Mucosa of stomach (tissue), 1 donor: ENCODE measurements at regions not wholly inside any gene's neighbourhood (a gene's known extent, or its start where the extent isn't known, plus 50 kb on each side); places are given as distances from the start of the nearest gene placed in this dataset.

ENCODE experiments used
- H3K27me3 ChIP-seq: one replicate; pipeline ENCODE4 v1.7.0; 2013; ENCODE audit warnings: mild to moderate bottlenecking, low read length; ENCODE audit not compliant: control insufficient read depth, insufficient read depth
- H3K36me3 ChIP-seq: one replicate; pipeline ENCODE4 v1.7.0; 2013; ENCODE audit warnings: low read length; ENCODE audit not compliant: control insufficient read depth, insufficient read depth
- H3K4me1 ChIP-seq: one replicate; pipeline ENCODE4 v1.7.0; 2013; ENCODE audit warnings: mild to moderate bottlenecking, low read length; ENCODE audit not compliant: control insufficient read depth, insufficient read depth
- H3K4me3 ChIP-seq: one replicate; pipeline ENCODE4 v1.7.0; 2013; ENCODE audit warnings: low read length
- H3K9ac ChIP-seq: one replicate; pipeline ENCODE4 v1.7.0; 2013; ENCODE audit warnings: mild to moderate bottlenecking, low read length, moderate library complexity
- H3K9me3 ChIP-seq: one replicate; pipeline ENCODE4 v1.7.0; 2013; ENCODE audit warnings: mild to moderate bottlenecking, low read length, moderate library complexity; ENCODE audit not compliant: control insufficient read depth
- donor health status: Pancreatic carcinoma.

DNA sequence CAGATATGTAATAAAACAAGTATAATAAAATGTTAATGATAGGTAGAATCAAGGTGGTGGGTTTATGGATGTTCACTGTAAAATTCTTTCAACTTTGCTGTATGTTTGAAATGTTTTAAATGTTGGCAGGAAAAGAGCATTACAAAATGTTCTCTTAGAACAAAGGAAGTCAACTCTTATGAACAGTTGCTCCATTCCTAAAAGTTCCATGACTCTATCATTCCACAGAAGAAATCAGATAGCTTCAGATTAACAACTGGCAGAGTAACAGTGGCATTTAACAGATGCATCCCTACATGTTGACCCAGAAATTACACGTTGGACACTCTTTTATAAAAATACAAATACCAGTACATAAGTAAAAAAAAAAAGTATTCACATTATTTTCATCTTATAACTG lies 2023.7 kb downstream of the ARAP2 start:
- H3K4me3 ChIP-seq: no peak overlapping the region
- no peaks in the 10 kb centered on the region for H3K27me3 ChIP-seq
- no peaks in the 10 kb centered on the region for H3K9me3 ChIP-seq
- no peaks in the 10 kb centered on the region for H3K36me3 ChIP-seq
- H3K9ac ChIP-seq: no peak overlapping the region
- H3K4me1 ChIP-seq: no peaks in the 10 kb centered on the region

DNA sequence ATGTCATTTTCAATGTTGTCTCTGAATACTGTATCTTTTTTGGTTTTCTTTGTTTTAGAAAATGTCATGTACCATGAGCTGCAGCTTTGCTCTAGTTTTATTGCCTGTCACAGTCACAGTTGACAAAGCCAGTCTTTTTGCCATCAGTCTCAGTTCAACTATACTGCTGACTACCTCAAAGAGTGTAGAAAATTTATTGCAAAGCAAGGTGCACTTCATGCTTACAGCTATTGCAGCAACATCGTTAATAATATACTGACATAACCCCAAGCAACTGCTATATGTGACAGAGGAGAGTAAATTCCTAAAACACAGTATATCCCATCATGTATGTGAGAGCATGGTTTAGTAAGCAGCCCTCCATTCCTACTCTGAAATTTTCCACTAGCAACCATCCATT lies 2022.3 kb downstream of the ARAP2 start:
- Histone ChIP-seq H3K4me3 (no peak overlapping the region), H3K4me1 (no peaks in the 10 kb centered on the region), H3K36me3 (no peaks in the 10 kb centered on the region), H3K9ac (no peak overlapping the region), H3K9me3 (no peaks in the 10 kb centered on the region), H3K27me3 (no peaks in the 10 kb centered on the region)

DNA sequence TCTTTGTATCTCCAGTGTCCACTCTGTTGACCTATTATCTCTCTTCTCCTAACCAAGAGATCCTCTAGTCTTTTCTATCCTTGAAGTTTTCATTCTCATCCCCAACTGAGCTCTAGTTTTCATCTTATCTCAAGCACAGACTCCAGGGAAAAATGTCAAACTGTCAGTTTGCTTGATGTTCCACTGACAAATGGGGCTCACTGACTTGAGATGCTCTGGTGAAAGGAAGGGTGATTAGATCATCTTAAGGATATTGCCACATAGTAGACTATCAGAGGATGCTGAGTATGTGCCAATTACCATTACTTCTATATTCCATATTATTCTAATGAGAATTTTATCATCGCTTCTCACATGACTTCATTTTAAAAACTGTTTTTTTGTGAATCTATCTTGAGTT lies 2008.2 kb downstream of the ARAP2 start:
- Histone ChIP-seq H3K27me3 (no peaks in the 10 kb centered on the region), H3K9ac (no peak overlapping the region), H3K9me3 (no peaks in the 10 kb centered on the region), H3K36me3 (no peaks in the 10 kb centered on the region), H3K4me1 (no peaks in the 10 kb centered on the region), H3K4me3 (no peak overlapping the region)

DNA sequence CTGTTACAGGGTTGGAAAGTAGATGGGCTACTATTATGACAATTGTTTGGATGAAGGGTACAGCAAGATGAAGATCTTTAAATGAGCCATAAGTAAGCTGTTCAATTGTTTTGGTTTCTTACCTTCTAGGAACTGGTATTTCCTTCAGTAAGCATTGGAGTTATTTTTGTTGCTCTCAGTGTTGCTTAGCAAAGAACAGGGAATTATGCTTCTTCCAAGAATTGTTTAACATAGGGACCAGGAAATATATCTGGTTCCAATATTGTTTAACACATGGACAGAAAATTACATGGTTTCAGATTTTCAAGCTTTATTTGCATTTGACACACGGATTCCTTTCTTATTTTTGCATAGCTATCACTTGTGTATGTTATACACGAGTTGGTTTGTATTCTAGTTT lies 1999.0 kb downstream of the ARAP2 start:
- H3K4me1 ChIP-seq: no peaks in the 10 kb centered on the region
- H3K36me3 ChIP-seq: no peaks in the 10 kb centered on the region
- H3K4me3 ChIP-seq: no peak overlapping the region
- H3K9me3 ChIP-seq: no peaks in the 10 kb centered on the region
- no peak overlapping the region for H3K9ac ChIP-seq
- no peaks in the 10 kb centered on the region for H3K27me3 ChIP-seq

DNA sequence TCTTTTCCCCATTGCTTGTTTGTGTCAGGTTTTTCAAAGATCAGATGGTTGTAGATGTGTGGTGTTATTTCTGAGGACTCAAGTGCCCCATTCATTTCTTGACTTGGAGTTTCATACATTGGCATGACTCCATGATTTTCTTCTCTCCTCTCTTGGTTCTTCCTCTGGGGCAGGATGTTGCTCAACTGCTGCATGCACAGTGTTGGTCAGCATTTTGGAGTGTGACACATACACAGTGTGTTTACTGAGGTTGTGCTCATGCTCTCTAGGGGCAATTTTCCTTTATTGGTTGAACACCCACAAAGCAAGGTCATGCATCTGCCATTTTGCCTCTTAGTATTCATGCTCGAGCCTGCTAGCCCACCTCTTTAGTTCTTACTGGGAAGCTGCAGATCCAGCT lies 1993.8 kb downstream of the ARAP2 start:
- no peaks in the 10 kb centered on the region for H3K4me1 ChIP-seq
- H3K4me3 ChIP-seq: no peak overlapping the region
- H3K27me3 ChIP-seq: no peaks in the 10 kb centered on the region
- no peaks in the 10 kb centered on the region for H3K36me3 ChIP-seq
- H3K9ac ChIP-seq: no peak overlapping the region
- no peaks in the 10 kb centered on the region for H3K9me3 ChIP-seq

DNA sequence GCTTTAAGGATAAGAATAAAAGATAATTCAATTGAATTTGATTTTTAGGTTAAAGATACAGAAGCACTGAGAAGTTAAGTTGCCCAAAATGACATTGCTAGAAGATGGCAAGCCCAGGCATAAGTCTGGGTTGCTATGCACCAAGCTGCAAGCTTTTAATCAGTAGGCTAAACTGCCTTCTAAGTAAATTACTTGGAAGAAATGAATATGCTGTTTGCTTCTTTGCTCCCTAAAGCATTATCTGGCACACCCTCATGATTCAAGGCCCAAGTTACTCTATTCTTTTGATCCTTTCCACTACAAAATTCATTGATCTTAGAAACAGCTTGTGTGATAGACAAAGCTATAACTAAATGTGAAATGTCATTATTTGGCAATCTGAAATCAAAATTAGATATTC lies 1991.1 kb downstream of the ARAP2 start:
- no peaks in the 10 kb centered on the region for H3K4me1 ChIP-seq
- no peaks in the 10 kb centered on the region for H3K27me3 ChIP-seq
- no peak overlapping the region for H3K9ac ChIP-seq
- no peak overlapping the region for H3K4me3 ChIP-seq
- H3K36me3 ChIP-seq: no peaks in the 10 kb centered on the region
- H3K9me3 ChIP-seq: no peaks in the 10 kb centered on the region

DNA sequence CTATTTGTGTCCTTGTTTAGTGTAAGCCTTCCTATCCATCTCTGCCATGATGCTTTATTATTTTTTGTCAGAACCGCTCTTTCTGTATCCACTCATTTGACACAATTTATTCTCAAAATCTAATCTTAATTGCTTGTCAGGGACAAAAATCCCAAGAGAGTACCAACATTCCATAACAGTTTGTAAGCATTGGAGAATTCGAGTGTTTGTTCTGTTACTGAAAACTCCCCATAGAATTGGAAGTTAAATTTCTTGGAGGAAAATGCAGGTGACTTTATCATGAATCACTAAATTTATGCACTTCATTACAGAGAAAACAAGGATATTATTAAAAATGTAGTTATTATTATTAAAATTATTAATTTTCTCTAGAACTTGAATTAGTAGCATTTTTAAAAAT lies 1986.1 kb downstream of the ARAP2 start:
- Histone ChIP-seq H3K4me3 (no peak overlapping the region), H3K27me3 (no peaks in the 10 kb centered on the region)

DNA sequence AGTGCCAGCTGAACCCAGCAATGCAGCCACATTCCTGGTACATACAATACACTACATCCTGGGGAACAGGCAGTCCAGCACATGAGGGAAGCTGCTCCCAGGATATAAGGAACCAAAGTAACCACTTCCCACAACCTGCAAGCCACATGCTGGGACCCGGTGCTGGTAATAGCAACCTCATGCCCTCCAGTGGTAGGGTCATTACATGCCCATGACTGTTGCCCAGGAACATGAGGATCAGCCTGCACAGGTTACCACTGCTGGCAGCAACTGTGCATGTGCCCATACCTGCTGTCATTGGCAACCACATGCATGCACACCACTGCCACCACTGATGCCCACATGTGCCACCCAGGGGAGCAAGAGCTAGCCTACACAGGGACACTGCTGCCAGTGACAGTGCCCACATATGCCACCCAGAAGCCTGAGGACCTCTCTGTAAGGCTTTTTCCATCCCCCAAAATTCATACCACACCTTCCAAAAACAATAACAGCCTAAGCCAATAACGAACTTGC lies 1982.5 kb downstream of the ARAP2 start:
- no peak overlapping the region for H3K9ac ChIP-seq
- H3K4me3 ChIP-seq: no peak overlapping the region
- no peaks in the 10 kb centered on the region for H3K27me3 ChIP-seq
- no peaks in the 10 kb centered on the region for H3K4me1 ChIP-seq
- H3K36me3 ChIP-seq: no peaks in the 10 kb centered on the region
- no peaks in the 10 kb centered on the region for H3K9me3 ChIP-seq

More for the DNA sequence above, 1986.1 kb downstream of the ARAP2 start:
- no peak overlapping the region for H3K9ac ChIP-seq
- H3K36me3 ChIP-seq: no peaks in the 10 kb centered on the region
- H3K4me1 ChIP-seq: no peaks in the 10 kb centered on the region
- no peaks in the 10 kb centered on the region for H3K9me3 ChIP-seq

DNA sequence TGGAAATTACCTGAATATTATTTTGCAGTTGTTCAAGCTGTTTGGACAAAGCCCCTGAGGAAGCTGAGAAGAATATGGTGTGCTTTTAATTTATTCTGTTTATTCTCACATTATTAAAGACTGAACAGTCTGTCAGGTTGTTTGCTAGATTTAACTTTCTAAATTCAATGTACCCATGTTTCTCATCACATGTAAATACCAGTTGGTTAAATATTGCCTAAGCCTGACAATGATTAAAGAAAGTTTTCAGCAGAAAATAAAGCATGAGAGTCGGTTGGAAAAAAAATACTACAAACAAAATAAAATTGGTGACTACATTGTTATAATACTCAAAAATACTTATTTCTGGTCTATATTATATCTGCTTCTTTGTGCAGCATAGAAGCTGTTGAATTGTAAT lies 1974.7 kb downstream of the ARAP2 start:
- Histone ChIP-seq H3K9ac (no peak overlapping the region), H3K27me3 (no peaks in the 10 kb centered on the region), H3K4me3 (no peak overlapping the region), H3K36me3 (no peaks in the 10 kb centered on the region), H3K4me1 (no peaks in the 10 kb centered on the region), H3K9me3 (no peaks in the 10 kb centered on the region)

DNA sequence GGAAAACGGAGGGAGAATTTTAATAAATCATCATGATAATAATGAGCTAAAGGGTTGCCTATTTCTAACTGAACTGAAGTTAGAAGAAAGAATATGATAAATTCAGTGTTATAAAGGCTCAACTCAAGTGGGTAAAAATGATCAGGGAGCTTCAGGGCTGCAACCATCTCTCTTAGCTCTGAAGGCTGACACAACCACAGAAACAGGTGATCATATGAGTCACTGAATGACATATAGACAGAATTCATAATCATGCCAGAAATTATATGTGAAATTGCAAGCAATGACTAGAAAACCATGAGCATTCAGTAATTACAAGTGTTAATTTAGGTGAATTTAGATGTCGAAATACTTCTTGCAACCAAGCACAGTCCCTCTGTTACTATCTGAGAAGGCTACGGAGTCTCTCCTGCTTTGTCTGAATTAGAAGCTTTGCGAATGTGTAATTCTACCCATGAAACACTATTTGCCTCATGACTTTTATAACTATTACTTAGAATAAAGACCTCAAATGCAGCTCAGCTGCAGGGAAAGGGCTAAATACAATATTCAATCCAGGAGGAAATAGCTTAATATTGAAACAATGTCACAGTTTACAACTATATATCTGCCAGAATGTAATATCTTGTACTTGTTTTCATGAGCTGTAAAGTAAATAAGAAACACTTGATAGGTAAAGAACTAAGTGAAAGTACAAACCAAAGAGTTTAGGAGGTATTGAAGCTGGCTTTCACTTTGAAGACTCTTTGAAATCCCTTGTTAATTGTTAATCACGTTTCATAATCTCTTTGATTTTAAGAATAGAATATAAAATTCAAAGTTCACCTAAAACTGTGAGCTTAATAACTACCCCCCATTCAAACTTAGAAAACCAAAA lies 1972.6 kb downstream of the ARAP2 start:
- no peaks in the 10 kb centered on the region for H3K4me1 ChIP-seq
- H3K9me3 ChIP-seq: no peaks in the 10 kb centered on the region
- no peak overlapping the region for H3K4me3 ChIP-seq

DNA sequence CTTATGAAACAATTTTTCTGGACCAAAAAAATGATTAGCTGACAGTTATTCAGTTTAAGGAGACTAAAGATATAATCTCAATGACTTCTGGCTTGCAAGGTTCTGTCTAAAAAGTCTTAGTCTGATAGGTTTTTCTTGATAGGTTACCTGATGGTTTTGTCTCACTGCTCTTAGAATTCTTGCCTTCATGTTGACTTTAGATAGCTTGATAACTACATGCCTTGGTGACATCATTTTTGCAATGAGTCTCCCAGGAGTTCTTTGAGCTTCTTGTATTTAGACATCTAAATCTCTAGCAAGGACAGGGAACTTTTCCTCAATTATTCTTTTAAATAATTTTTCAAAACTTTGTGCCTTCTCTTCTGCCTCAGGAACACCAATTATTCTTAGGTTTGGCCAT lies 1965.3 kb downstream of the ARAP2 start:
- no peaks in the 10 kb centered on the region for H3K4me1 ChIP-seq
- no peak overlapping the region for H3K9ac ChIP-seq
- no peaks in the 10 kb centered on the region for H3K27me3 ChIP-seq
- H3K4me3 ChIP-seq: no peak overlapping the region
- H3K36me3 ChIP-seq: no peaks in the 10 kb centered on the region
- H3K9me3 ChIP-seq: no peaks in the 10 kb centered on the region

More for the DNA sequence above, 1972.6 kb downstream of the ARAP2 start:
- no peak overlapping the region for H3K9ac ChIP-seq
- no peaks in the 10 kb centered on the region for H3K27me3 ChIP-seq
- H3K36me3 ChIP-seq: no peaks in the 10 kb centered on the region

DNA sequence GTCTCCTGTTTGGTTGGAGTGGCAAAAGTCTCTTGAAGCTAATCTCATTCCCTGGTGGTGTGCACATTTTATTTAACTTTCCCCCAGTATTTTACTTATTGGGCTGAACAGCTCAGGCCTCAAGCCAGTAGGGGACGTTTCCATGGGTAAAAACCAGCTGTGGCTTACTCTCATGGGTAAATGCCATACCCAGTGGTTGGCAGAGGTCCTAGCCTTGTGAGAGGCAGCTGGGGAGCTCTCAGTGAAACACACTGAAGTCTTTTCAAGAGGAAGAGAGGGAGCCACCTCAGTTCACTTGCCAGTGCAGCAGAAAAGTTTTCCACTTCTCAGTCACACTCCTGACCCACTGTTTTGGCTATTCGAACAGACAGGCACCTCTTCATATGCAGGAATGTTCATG lies 1964.2 kb downstream of the ARAP2 start:
- no peaks in the 10 kb centered on the region for H3K9me3 ChIP-seq
- H3K36me3 ChIP-seq: no peaks in the 10 kb centered on the region
- no peaks in the 10 kb centered on the region for H3K27me3 ChIP-seq
- no peaks in the 10 kb centered on the region for H3K4me1 ChIP-seq
- H3K9ac ChIP-seq: no peak overlapping the region
- H3K4me3 ChIP-seq: no peak overlapping the region
